ENCODE measurements at regions not wholly inside any gene's neighbourhood (a gene's known extent, or its start where the extent isn't known, plus 50 kb on each side); places are given as distances from the start of the nearest gene placed in this dataset.
"Not testable (repeated sequence)": the region's sequence is repeated elsewhere in the genome, so short reads cannot be mapped to it uniquely, and the experiment has no call there.

GRCh38 chr1:221051391-221051790, 172.1 kb downstream of the HLX start:
- not testable (repeated sequence) for TF ChIP-seq POLR2A, CTCF, POLR2AphosphoS5 (IDR thresholded peaks at IDR 0.05)

Measured in upper lobe of left lung (tissue), 4 donors.